BLaER1 treated with 17β-estradiol and CSF1 and Interleukin-3, amounts not matched to agents 10 nM and 100 nM (cell line): ENCODE measurements at regions not wholly inside any gene's neighbourhood (a gene's known extent, or its start where the extent isn't known, plus 50 kb on each side); places are given as distances from the start of the nearest gene placed in this dataset.

Experiments used
- H3K27ac ChIP-seq, 11 experiments: shearing (Covaris generic); formaldehyde crosslinking; 2 replicates each; pipeline ENCODE4 v1.8.1; 2022
- H3K27me3 ChIP-seq, 11 experiments: shearing (Covaris generic); formaldehyde crosslinking; 2 replicates each; pipeline ENCODE4 v1.8.1; 2022
- H3K36me3 ChIP-seq, 11 experiments: shearing (Covaris generic); formaldehyde crosslinking; 2 replicates each; pipeline ENCODE4 v1.8.1; 2022
- H3K4me1 ChIP-seq, 10 experiments: shearing (Covaris generic); formaldehyde crosslinking; 2 replicates each; pipeline ENCODE4 v1.8.1; 2022
- H3K4me2 ChIP-seq, 11 experiments: shearing (Covaris generic); formaldehyde crosslinking; 2 replicates each; pipeline ENCODE4 v1.8.1; 2022
- H3K4me3 ChIP-seq, 10 experiments: shearing (Covaris generic); formaldehyde crosslinking; 2 replicates each; pipeline ENCODE4 v1.8.1; 2022
- H3K9ac ChIP-seq, 11 experiments: shearing (Covaris generic); formaldehyde crosslinking; 2 replicates each; pipeline ENCODE4 v1.8.1; 2022
- H3K9me3 ChIP-seq, 11 experiments: shearing (Covaris generic); formaldehyde crosslinking; replicated peaks in 1 of 11; 2 replicates each; pipeline ENCODE4 v1.8.1; 2022
- H4K20me1 ChIP-seq, 11 experiments: shearing (Covaris generic); formaldehyde crosslinking; 2 replicates each; pipeline ENCODE4 v1.8.1; 2022
- Cebpa-rat ChIP-seq, 11 experiments: shearing (Covaris generic); IDR thresholded peaks; 2 replicates each; pipeline ENCODE4 v1.8.1; 2022

- H3K27ac ChIP-seq: no peak overlapping the region
- H3K4me2 ChIP-seq: no peak overlapping the region
- H4K20me1 ChIP-seq: no peaks in the 10 kb centered on the region
- no peaks in the 10 kb centered on the region for H3K4me1 ChIP-seq
- no peaks in the 10 kb centered on the region for H3K27me3 ChIP-seq
- no peak for TF ChIP-seq Cebpa-rat (IDR thresholded peaks at IDR 0.05)
- no peak overlapping the region for H3K9ac ChIP-seq
- no peaks in the 10 kb centered on the region for H3K36me3 ChIP-seq
- no peak overlapping the region for H3K4me3 ChIP-seq
- H3K9me3 ChIP-seq: no peaks in the 10 kb centered on the region
Measured at GRCh38 chr9:82356131-82356530, 367.6 kb downstream of the SPATA31D1 start.

- Histone ChIP-seq H3K9ac (no peak overlapping the region), H3K9me3 (no peaks in the 10 kb centered on the region), H3K27ac (no peak overlapping the region), H3K4me2 (no peak overlapping the region), H3K4me1 (no peaks in the 10 kb centered on the region), H4K20me1 (no peaks in the 10 kb centered on the region), H3K36me3 (no peaks in the 10 kb centered on the region), H3K27me3 (no peaks in the 10 kb centered on the region), H3K4me3 (no peak overlapping the region)
- TF ChIP-seq Cebpa-rat (IDR thresholded peaks at IDR 0.05): no peak
Measured at GRCh38 chr9:82356871-82357270, 368.3 kb downstream of the SPATA31D1 start.

GRCh38 chr9:82363198-82363597, 374.6 kb downstream of the SPATA31D1 start:
- Histone ChIP-seq H3K27ac (no peak overlapping the region), H3K4me3 (no peak overlapping the region), H3K9ac (no peak overlapping the region), H4K20me1 (no peaks in the 10 kb centered on the region), H3K27me3 (no peaks in the 10 kb centered on the region), H3K4me1 (no peaks in the 10 kb centered on the region), H3K36me3 (no peaks in the 10 kb centered on the region), H3K9me3 (no peaks in the 10 kb centered on the region), H3K4me2 (no peak overlapping the region)
- no peak for TF ChIP-seq Cebpa-rat (IDR thresholded peaks at IDR 0.05)

- no peak for TF ChIP-seq Cebpa-rat (IDR thresholded peaks at IDR 0.05)
- Histone ChIP-seq H3K36me3 (no peaks in the 10 kb centered on the region), H3K4me1 (no peaks in the 10 kb centered on the region), H3K27me3 (no peaks in the 10 kb centered on the region), H3K9me3 (no peaks in the 10 kb centered on the region), H3K27ac (no peak overlapping the region), H3K9ac (no peak overlapping the region), H3K4me2 (no peak overlapping the region), H4K20me1 (no peaks in the 10 kb centered on the region), H3K4me3 (no peak overlapping the region)
Measured at GRCh38 chr9:82363682-82364081, 375.1 kb downstream of the SPATA31D1 start.

GRCh38 chr9:82367016-82367415, 378.4 kb downstream of the SPATA31D1 start:
- no peak overlapping the region for H3K27ac ChIP-seq
- TF ChIP-seq Cebpa-rat (IDR thresholded peaks at IDR 0.05): no peak

GRCh38 chr9:82367929-82368328, 379.4 kb downstream of the SPATA31D1 start:
- Histone ChIP-seq H4K20me1 (no peaks in the 10 kb centered on the region), H3K27ac (no peak overlapping the region), H3K9me3 (no peaks in the 10 kb centered on the region), H3K4me2 (no peak overlapping the region), H3K36me3 (no peaks in the 10 kb centered on the region), H3K4me3 (no peak overlapping the region), H3K4me1 (peaks cover 0 to 4% (median 0%) of the 10 kb centered on the region in 10 experiments; a peak in 1 of 20 replicates), H3K9ac (no peak overlapping the region), H3K27me3 (no peaks in the 10 kb centered on the region)
- no peak for TF ChIP-seq Cebpa-rat (IDR thresholded peaks at IDR 0.05)

More at GRCh38 chr9:82367016-82367415, 378.4 kb downstream of the SPATA31D1 start:
- H3K9ac ChIP-seq: no peak overlapping the region
- H3K9me3 ChIP-seq: no peaks in the 10 kb centered on the region
- peaks cover 0 to 4% (median 0%) of the 10 kb centered on the region in 10 experiments; a peak in 1 of 20 replicates for H3K4me1 ChIP-seq
- H3K27me3 ChIP-seq: no peaks in the 10 kb centered on the region
- no peak overlapping the region for H3K4me3 ChIP-seq
- no peaks in the 10 kb centered on the region for H3K36me3 ChIP-seq
- H3K4me2 ChIP-seq: no peak overlapping the region
- no peaks in the 10 kb centered on the region for H4K20me1 ChIP-seq

GRCh38 chr9:82369251-82369945, 380.8 kb downstream of the SPATA31D1 start:
- Histone ChIP-seq H3K27ac (no peak overlapping the region), H3K9ac (no peak overlapping the region), H3K36me3 (no peaks in the 10 kb centered on the region), H4K20me1 (no peaks in the 10 kb centered on the region), H3K4me1 (peaks cover 0 to 4% (median 0%) of the 10 kb centered on the region in 10 experiments; a peak in 1 of 20 replicates), H3K4me3 (no peak overlapping the region), H3K27me3 (no peaks in the 10 kb centered on the region), H3K9me3 (no peaks in the 10 kb centered on the region), H3K4me2 (no peak overlapping the region)
- no peak for TF ChIP-seq Cebpa-rat (IDR thresholded peaks at IDR 0.05)

GRCh38 chr9:82375041-82375440, 386.5 kb downstream of the SPATA31D1 start:
- no peak overlapping the region for H3K9ac ChIP-seq
- H3K9me3 ChIP-seq: no peaks in the 10 kb centered on the region
- no peaks in the 10 kb centered on the region for H4K20me1 ChIP-seq
- peaks cover 0 to 4% (median 0%) of the 10 kb centered on the region in 10 experiments; a peak in 1 of 20 replicates for H3K4me1 ChIP-seq
- no peak overlapping the region for H3K27ac ChIP-seq
- no peak for TF ChIP-seq Cebpa-rat (IDR thresholded peaks at IDR 0.05)
- H3K4me2 ChIP-seq: no peak overlapping the region
- no peaks in the 10 kb centered on the region for H3K36me3 ChIP-seq
- no peak overlapping the region for H3K4me3 ChIP-seq
- H3K27me3 ChIP-seq: no peaks in the 10 kb centered on the region

- H3K9me3 ChIP-seq: no peaks in the 10 kb centered on the region
- TF ChIP-seq Cebpa-rat (IDR thresholded peaks at IDR 0.05): no peak
- no peak overlapping the region for H3K4me2 ChIP-seq
- no peak overlapping the region for H3K27ac ChIP-seq
- H3K36me3 ChIP-seq: no peaks in the 10 kb centered on the region
- no peaks in the 10 kb centered on the region for H4K20me1 ChIP-seq
- H3K4me3 ChIP-seq: no peak overlapping the region
- H3K4me1 ChIP-seq: no peaks in the 10 kb centered on the region
- no peaks in the 10 kb centered on the region for H3K27me3 ChIP-seq
- H3K9ac ChIP-seq: no peak overlapping the region
Measured at GRCh38 chr9:82376677-82377232, 388.2 kb downstream of the SPATA31D1 start.
